NCI-H524 (cell line): ENCODE measurements at regions not wholly inside any gene's neighbourhood (a gene's known extent, or its start where the extent isn't known, plus 50 kb on each side); places are given as distances from the start of the nearest gene placed in this dataset.
"Not testable (repeated sequence)": the region's sequence is repeated elsewhere in the genome, so short reads cannot be mapped to it uniquely, and the experiment has no call there.

Source experiments
- DNase-seq, 2 experiments: peaks; one replicate each; lab custom pipeline; 2025; lab: John Stamatoyannopoulos, UW

DNA sequence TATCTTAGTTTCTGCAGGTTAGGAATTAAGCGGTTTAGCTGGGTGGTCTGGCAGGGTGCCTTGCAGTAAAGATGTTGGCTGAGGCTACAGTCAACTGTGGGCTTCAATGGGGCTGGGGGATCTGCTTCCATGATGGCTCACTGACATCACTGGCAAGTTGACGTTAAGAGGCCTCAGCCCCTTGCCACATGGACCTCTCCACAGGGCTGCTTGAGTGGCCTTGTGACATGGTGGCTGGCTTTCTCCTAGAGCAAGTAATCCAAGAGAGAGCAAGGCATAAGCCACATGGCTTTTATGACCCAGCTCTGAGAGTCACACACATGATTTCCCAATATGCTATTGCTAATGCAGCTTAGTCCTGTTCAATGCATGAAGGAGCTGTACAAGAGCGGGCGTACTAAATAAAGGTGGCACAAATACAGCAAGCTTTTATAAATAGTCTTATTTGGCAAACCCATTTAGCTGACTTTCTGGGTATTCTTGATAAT is 109.1 kb downstream of the SEPTIN7 start:
- DNase-seq, result no peak

GRCh38 chr7:35910621-35911020 is 109.8 kb downstream of the SEPTIN7 start:
- DNase-seq, result not testable (repeated sequence)

- DNase-seq, result not testable (repeated sequence)
Observed at GRCh38 chr7:35913350-35913749, 112.5 kb downstream of the SEPTIN7 start.

DNA sequence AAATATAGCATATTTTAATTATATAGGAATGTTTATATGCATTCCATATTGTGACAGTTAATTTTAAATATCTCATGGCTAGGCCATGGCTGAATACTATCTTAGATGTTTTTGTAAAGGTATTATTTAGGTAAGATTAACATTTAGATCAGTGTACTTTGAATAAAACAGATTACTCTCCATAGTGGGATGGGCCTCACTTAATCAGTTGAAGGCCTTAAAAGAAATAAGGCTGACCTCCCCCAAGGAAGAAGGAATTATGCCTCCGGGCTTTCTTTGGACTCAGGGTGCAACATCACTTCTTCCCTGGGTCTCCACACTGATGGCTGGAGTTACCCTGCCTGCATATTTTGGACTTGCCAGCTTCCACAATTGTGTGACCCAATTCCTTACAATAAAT is 113.4 kb downstream of the SEPTIN7 start:
- DNase-seq, result not testable (repeated sequence)

GRCh38 chr7:35915247-35915955 is 114.5 kb downstream of the SEPTIN7 start:
- DNase-seq, result not testable (repeated sequence)

GRCh38 chr7:35918217-35918616 is 117.4 kb downstream of the SEPTIN7 start:
- not testable (repeated sequence) for DNase-seq

DNA sequence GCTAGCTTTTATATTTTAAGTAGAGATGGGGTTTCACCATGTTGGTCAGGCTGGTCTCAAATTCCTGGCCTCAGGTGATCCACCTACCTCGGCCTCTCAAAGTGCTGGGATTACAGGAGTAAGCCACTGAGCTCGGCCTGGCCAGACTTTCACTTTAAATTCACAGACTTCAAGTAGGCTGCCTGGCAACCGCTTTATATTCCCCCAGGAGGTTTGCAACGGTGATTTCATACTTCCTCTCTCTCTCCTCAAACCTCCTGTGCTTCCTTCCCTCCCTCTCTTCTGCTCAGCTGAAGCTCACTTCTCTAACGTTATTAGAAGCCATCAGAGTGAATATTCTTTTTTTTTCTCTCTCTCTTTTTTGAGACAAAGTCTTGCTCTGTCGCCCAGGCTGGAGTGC is 118.8 kb downstream of the SEPTIN7 start:
- DNase-seq, result not testable (repeated sequence)

GRCh38 chr7:35921338-35921737 is 120.5 kb downstream of the SEPTIN7 start:
- peak in 1 of 2 experiments; percentile 7 for DNase-seq

- not testable (repeated sequence) for DNase-seq
Observed at GRCh38 chr7:35924668-35925067, 123.8 kb downstream of the SEPTIN7 start.

GRCh38 chr7:35926966-35927365 is 126.1 kb downstream of the SEPTIN7 start:
- DNase-seq, result not testable (repeated sequence)

GRCh38 chr7:35931134-35931533 is 130.3 kb downstream of the SEPTIN7 start:
- DNase-seq, result not testable (repeated sequence)

DNA sequence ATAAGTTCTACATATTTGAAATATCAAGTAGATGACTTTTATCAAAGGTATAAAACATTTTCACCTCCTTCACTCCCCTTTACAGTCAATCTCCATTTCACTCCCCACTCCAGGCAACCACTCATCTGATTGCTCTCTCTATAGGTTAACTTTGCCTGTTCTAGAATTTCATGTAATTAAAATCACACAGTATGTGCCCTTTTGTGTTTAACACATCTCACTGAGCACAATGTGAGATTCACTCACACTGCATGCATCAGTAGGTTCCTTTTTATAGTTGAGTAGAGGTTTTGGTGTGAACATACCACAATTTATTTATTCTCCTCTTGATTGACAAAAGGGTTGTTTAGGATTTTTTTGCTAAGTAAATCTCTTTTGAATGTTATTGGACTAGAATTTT is 130.7 kb downstream of the SEPTIN7 start:
- DNase-seq, result not testable (repeated sequence)

DNA sequence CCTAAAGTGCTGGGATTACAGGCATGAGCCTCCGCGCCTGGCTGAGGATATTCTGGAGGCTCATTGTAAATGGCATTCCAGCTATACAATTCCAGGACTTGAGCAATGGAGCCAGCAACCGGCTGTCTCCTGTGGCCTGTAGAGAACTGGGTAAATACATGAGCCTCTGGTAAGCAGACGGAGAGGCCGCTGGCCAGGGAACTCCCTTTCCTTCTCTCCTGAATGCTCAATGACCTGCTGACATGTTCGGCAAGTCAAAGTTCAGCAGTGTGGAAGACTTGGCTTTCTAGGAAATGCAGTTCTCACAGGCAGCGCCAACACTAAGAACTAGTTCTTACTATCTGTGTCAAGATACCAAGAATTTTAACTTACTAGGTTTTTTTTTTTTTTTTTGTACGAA is 139.8 kb downstream of the SEPTIN7 start:
- not testable (repeated sequence) for DNase-seq

GRCh38 chr7:35945621-35946020 is 144.8 kb downstream of the SEPTIN7 start:
- DNase-seq, result not testable (repeated sequence)

GRCh38 chr7:35955735-35956134 is 154.9 kb downstream of the SEPTIN7 start:
- DNase-seq, result peak in 1 of 2 experiments; percentile 37

GRCh38 chr7:35956988-35957387 is 156.1 kb downstream of the SEPTIN7 start:
- DNase-seq, result not testable (repeated sequence)

- not testable (repeated sequence) for DNase-seq
Observed at GRCh38 chr7:35961260-35961659, 160.4 kb downstream of the SEPTIN7 start.

DNA sequence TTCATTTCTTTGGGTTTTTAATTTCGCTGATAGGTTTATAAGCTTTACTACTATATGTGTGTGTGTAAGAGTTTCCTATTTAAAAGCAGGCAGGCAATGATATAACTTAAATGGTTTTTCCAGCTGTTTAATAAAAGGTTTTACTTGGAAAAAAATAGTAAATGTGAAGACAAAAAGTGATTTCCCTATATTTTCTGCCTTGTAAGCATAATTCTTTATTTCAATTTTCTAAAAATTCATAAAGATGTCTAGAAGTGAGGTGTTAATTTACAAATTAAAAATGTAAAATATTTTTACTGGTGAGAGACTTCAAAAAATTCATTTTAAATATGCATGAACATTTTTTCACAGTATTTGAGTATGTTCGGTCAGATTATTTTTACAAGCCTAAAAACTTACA is 161.8 kb downstream of the SEPTIN7 start:
- DNase-seq, result not testable (repeated sequence)

DNA sequence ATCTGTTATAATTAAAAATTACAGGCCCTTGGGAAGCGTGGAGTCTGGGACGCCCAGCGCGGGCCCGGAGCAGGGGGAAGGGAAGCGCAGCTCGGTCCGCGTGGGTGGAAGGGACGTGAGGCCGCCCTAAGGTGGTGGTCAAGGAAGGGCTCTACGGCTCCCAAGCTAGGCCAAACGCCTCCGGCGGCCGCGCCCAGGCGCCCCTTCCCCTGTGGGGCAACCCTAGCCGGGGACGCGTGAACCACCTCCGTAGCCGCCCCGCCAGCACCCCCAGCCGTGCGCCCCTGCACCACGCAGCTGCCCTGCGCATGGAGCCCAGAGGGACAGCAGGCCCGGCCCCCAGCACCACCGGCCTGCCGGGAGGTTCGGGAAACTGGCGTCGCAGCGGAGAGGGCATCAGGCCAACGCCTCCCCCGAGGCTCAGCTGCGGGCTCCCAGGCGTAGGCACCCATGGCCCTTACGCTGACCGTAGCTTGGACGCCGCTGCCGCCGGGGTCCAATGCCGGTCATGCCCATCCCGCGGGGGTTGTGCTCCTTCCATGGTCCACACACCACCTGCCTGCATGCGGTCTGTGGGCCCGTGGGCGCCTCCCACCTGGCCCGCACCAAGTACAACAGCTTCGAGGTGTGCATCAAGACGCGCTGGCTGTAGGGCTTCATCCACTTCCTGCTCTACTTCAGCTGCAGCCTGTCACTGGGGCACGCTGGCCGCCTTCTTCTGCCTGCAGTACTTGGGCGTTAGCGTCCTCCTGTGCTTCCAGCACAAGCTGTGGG is 166.7 kb downstream of the SEPTIN7 start:
- no peak for DNase-seq

DNA sequence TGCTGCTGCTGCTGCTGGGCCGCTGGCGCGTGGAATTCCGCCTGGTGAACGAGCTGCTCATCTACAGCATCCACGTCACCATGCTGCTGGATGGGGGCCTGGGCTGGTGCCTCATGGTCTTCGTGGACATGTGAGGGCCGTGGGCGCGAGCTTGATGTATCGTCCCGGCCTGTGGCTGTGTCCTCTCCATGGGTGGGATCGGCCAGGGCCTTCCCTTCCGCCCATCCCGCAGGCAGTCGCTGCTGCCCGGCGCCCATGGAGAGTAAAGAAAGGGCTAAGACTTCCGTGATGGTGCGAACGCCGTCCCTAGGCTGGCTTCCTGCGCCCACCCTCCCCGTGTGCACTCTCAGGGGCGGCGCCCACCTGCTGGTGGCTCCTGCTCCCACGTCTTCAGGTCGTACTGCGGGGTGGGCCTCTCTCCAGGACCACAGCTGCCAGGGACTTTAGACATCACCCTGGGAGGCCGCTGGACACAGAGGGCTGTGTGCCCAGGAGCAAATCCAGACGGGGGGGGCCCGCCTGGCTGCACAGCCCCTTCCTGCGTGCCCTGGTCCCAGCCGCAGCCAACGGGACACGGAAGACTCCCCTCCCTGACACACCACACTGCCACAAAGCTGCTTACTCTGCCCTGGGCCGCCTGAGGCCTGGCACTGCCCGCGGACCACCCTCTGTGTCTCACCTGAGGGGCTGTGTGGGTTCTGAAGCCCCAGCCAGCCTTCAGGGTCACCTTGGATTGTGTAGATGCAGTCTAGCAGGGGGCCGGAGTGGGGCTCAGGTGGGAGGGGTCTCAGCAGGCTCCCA is 167.5 kb downstream of the SEPTIN7 start:
- no peak for DNase-seq

DNA sequence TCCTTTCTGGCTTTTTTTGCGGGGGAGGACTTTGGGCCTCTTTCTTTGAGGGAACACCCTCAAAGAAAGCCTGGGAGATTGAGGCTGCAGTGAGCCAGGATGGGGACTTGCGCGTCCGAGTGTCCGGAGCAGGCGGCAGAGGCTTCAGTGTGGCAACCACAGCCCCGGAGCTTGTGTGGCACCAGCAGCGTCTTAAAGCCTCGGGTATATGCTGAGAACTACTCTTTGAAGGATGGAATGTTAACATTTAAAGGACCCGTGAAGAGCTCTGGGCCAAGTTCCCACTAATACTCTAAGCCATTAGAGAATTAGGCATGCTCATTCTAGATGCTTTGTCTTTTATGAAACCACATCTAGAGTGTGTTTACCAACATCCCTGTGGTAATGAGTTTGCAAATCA is 168.2 kb downstream of the SEPTIN7 start:
- no peak for DNase-seq

DNA sequence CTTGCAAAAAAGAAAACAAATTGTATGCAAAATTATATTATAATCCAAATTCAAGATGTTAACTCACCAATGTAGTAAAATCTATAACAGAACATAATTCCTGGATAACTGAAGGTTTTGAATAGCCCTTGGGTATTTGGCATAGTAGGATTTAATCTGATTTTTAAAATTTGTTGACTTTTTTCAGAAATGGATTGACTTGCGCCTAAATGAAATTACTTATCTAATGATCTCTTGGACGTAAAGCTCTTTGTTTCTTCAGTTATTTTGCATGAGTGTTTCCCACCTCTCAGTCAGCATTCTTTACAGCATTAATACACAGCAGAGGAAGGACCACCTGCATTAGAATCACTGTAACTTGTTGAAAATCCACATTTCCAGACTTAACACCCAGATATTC is 169.6 kb downstream of the SEPTIN7 start:
- no peak for DNase-seq
